Daoy (cell line): ENCODE measurements at regions not wholly inside any gene's neighbourhood (a gene's known extent, or its start where the extent isn't known, plus 50 kb on each side); places are given as distances from the start of the nearest gene placed in this dataset.

ENCODE experiments used
- DNase-seq: peaks from one replicate; pipeline ENCODE4 v3.0.0-alpha.2; 2015; ENCODE audit warnings: low read depth

DNA sequence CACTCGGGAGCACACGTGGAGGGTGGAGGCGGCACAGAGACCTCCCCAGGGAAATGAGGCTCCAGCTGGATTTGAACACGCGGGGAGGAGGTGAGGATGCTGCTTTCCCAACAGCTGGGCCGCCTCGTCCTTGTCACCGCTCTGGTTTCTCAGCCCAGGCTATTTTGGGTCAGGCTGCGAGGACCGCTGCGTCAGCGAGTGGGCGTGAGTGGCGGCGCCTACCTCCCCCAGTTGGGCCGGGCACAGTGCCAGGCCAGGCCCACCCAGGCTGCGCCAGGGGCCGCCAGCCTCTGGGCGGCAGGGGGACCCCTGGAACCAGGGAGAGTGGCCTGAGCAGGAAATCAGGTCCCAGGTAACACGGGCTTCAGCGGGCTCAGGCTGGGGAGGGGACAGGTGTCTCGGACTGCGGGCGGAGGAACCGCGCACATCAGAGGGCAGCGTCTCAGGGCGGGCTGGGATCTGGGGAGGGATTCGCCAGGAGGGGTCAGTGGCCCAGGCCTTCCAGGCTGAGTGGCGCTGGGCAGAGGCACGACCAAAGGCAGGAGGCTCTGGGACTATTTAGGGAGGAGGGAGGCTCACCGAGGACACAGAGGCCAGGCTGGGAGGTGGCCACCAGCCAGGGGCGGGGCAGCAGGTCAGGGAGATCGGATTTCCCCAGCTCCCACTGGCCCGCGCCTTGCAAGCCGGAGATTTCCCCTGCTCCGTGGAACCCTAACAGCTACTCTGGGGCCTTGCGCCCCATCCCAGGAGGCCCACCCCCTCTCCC is 125.2 kb upstream of the RET start:
- DNase-seq, result peak; percentile 9

DNA sequence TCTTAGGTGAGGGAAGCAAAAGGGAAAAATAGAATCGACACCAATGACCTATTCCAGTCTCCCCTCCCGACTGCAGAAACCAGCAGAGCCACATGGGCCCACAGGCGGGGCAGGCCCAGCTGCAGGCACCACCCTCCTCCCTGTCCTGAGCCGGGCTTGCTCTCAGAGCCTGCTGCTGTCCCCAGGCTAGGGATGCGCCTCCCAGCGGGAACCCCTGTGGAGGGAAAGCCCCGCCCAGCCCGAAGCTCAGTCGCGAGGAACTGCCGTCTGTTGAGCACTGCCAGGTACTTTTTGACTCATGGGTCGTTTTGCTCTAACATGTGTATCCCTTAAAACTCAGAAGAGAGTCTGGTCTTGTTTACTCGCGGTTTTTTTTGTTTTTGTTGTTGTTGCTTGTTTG is 124.5 kb upstream of the RET start:
- peak; percentile 48 for DNase-seq

GRCh38 chr10:42952931-42953683 is 123.8 kb upstream of the RET start:
- no peak for DNase-seq

DNA sequence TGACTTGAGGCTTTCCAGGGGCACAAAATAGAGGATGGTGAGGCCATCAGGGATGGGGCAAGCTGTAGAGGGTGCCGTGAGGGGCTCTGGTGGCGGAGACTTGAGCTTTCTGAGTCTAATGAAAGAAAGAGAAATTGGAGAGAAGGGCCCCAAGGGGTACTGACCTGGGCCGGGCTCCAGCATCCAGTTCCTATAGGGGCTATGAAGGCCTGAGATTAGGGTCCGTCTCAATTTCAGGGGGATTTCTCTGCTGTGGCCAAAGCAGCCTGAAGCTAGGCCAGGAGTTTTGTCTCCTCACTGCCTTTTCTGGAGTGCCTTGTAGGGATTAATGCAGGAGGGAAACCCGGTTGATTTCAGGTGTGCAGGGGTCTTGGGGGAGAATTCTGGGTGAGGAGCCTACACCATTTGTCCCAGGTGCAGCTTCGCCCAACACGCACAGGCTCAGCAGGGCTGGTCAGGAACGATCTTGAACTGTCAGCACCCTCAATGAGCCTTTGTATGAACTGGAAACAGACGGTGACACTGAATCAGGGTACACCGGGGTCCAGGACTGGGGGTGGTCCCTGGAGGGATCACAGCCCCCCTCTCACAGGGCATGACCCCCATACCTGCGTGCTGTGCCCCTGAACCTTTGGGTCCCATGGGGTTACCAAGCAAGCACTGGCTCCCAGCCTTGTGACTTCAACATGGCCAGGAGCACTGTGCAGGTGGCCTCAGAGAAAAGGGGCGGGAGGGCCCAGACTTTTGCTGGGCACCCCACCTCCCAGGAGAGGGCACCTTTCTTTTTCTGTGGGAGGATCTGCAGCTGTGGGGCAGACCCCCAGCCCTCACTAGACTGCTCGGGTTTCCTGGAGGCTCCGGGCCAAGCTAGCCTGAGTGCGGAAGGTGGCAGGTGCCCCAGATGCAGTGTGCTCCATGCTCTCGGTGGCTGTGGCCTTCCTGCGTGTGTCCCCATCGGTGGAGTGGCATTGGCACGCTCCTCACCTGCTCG is 122.9 kb upstream of the RET start:
- DNase-seq, result no peak

DNA sequence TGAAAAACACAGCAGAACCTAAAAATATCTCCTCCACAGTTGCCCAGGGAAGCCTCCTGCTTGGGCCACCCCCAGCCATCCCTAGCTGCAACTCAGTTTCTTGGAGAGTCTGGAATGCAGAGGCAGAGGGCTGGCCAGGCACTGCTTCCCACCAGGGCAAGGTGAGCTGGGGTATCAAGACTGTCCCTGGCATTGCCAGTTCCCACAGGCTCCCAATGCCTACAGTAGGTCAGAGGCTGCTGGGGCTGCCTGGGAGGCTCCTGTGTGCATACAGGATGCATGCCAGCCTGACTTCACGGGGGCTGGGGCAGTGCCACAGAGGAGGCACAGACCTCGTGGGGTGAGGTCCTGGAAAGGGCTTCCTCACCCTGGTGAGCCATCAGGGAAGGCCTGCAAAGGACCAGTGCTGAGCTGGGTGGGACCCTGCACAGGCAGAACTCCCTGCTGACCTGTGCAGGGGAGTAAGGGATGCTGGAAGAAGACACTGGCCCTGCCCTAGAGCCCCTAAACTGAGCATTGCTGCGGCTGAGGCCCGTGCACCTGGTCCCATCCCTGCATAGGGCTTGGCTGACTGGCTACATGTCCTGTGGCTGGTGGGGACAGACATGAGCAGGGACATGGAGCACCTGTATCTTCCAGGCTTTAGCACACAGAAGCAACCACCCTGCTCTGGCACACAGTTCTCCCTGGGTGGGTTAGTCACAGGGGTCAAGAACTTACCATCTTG is 121.9 kb upstream of the RET start:
- DNase-seq, result no peak

DNA sequence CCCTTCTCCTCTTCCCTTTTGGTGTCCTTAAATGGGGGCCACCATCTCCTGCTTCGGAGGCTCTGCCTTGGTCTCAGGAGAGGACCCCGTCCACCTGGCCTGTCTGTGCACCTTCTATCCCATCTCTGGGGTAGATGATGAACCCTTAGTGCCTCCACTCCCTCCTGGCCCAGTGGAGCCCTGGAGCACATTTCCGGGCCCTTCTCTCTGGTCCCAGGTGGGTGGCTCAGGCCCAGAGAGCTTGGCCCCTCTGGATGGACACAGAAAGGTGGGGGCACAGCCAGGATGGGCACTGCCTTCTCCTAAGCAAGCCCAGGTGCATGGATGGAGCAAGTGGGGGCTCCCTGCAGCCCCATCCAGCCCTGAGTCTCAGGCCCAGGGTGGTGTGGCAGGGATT is 121.4 kb upstream of the RET start:
- no peak for DNase-seq

GRCh38 chr10:42956045-42956444 is 120.8 kb upstream of the RET start:
- DNase-seq, result no peak

DNA sequence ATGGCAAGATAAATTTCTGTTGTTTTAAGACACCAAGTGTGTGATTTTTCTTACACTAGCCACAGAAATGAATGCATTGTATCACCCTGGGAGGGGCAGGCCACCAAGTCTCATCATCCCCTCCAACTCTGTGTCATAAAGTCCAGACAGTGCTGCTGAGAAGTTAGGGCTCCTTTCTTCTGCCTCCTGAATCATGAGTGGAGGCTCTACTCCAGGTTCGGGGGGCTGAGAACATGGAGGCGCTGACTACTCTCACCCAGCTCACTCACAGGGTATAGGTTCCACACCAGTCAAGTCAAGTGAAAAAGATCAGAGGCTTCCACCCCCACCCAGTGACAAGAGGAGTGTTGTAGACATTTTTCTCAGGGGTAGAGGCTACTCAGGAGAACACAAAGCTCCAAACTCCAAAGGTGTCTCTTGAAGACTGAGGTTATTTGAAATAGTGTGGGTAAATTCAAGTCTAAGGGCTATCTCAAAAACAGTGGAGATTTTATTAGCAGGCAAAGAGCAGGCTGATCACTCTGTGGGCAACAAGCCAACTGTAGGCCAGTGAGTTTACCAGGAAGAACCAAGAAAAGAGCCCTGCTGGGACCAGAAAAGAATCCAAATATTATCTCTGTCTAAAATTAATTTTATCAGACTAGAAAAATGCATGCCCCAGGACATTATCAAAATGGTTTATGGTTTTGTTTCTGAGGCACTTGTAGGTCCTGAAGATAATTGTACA is 118.6 kb upstream of the RET start:
- DNase-seq, result no peak

- no peak for DNase-seq
These were observed 117.0 kb upstream of the RET start for GRCh38 chr10:42959833-42960232.

DNA sequence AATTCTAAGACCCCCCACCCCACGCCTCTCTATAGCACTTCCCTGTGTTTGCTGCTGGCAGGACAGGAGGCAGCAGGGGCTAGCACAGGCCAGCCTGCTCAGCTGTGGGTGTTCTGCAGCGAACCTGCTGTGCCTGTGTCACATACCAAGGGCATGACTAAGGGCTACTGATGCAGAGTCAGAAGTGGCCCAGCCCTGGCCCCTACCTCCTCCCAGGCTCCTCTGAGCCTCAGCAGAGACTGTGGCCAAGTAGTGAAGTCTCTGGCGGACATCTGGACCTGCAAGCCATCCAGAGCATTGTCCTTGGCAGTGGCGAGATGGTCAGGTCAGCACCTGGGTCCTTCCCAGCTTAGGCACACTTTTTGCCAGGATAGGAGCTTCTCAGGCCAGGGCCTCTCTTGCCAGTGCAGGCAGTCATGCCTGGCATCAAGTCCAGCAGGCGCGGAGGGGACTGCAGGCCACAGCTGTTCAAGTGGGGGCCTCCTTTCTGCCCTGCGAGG is 116.3 kb upstream of the RET start:
- DNase-seq, result peak; percentile 46

GRCh38 chr10:42960991-42961795 is 115.7 kb upstream of the RET start:
- DNase-seq, result no peak

DNA sequence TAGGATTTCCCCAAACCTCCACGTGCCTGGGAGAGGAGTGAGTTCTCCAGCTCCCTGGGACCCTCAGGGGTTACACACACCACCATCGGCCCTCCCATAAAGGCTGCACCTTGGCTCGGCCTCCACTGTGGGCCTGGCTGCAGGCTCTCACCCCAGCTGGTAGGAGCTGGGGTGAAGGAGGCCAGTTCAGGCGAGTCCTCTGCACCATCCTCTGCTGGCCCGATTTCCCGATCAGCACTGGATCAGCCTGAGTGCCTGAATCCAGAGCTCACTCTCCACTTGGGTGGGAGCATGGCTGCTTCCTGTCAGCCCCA is 115.1 kb upstream of the RET start:
- no peak for DNase-seq

- no peak for DNase-seq
These were observed 114.6 kb upstream of the RET start for GRCh38 chr10:42962110-42962901.

- DNase-seq, result no peak
These were observed 114.0 kb upstream of the RET start for GRCh38 chr10:42962902-42963231.

GRCh38 chr10:42963312-42963711 is 113.6 kb upstream of the RET start:
- DNase-seq, result no peak

DNA sequence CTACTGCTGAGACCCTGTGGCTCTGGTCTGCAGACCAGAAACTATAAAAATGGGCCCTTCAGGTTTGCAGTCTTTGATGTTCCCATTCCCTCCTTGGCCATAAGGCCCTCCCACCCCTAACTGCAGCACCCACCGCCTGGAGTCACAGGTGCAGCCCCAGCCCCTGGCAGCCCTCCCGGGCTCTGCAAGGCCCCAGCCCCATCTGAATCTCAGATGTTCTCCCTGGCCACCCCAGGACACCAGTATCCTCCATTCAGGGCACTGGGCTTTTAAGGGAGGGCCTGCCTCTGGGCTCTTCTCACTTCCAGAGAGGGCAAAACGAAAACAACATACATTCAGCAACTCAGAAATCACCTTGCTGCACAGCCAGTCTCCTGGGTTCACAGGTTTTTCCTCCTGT is 107.7 kb upstream of the RET start:
- no peak for DNase-seq

GRCh38 chr10:42969909-42970308 is 107.0 kb upstream of the RET start:
- no peak for DNase-seq

GRCh38 chr10:42970451-42971250 is 106.2 kb upstream of the RET start:
- no peak for DNase-seq

DNA sequence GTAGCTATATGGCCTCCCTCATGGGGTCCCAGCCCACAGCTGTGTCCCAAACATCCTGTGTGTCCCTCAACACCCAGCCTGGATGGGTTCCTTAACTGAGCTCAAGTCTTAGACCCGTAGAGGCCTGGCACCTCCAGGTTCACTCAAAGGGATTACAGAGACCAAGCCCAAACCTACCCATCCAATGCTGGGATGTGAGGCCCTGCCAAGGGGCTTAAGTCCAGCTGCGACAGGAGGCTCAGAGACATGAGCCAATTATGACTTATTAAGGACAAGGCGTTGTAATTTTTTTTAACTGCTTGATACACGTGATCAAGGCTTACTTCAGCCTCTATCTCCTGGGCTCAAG is 105.6 kb upstream of the RET start:
- no peak for DNase-seq
